DOHH2 (cell line): ENCODE measurements at regions not wholly inside any gene's neighbourhood (a gene's known extent, or its start where the extent isn't known, plus 50 kb on each side); places are given as distances from the start of the nearest gene placed in this dataset.
"Not testable (repeated sequence)": the region's sequence is repeated elsewhere in the genome, so short reads cannot be mapped to it uniquely, and the experiment has no call there.

Experiments used
- EZH2phosphoT487 ChIP-seq: fragments of 200-600 bp; sonication (generic); IDR thresholded peaks from 2 replicates; pipeline ENCODE4 v1.6.1; 2017; ENCODE audit warnings: borderline replicate concordance, mild to moderate bottlenecking, antibody characterized with exemption, low read length, moderate library complexity, mixed read lengths
- TF ChIP-seq, protein P1 (sequence below): fragments of 200-600 bp; sonication (generic); IDR thresholded peaks from one replicate; pipeline ENCODE4 v1.5.1; 2014; ENCODE audit warnings: antibody characterized with exemption, mild to moderate bottlenecking, low read depth, low read length; ENCODE audit not compliant: poor library complexity, severe bottlenecking

DNA sequence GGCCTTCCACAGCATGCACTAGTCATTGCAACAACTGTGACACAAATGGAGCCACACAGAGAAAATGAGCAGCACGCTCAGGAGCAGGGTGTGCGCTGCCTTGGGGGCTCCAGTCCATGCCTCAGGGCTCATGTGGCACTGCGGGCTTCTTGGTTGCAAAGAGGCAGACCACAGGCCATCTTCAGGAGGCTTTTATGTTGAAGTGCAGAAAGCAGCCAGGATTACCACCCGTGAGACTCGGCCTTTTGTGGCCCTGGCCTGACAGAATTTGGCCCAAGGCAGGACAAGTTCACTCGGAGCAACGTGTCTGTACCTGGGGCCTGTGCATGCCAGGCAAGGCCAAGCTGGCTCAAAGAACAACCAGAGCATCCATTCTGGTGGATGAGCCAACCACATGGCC is 602.3 kb downstream of the CWH43 start:
- not testable (repeated sequence) for TF ChIP-seq EZH2phosphoT487
- TF ChIP-seq, protein P1, sequence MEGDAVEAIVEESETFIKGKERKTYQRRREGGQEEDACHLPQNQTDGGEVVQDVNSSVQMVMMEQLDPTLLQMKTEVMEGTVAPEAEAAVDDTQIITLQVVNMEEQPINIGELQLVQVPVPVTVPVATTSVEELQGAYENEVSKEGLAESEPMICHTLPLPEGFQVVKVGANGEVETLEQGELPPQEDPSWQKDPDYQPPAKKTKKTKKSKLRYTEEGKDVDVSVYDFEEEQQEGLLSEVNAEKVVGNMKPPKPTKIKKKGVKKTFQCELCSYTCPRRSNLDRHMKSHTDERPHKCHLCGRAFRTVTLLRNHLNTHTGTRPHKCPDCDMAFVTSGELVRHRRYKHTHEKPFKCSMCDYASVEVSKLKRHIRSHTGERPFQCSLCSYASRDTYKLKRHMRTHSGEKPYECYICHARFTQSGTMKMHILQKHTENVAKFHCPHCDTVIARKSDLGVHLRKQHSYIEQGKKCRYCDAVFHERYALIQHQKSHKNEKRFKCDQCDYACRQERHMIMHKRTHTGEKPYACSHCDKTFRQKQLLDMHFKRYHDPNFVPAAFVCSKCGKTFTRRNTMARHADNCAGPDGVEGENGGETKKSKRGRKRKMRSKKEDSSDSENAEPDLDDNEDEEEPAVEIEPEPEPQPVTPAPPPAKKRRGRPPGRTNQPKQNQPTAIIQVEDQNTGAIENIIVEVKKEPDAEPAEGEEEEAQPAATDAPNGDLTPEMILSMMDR, result not testable (repeated sequence)
